HG02870 (cell line): ENCODE measurements at regions not wholly inside any gene's neighbourhood (a gene's known extent, or its start where the extent isn't known, plus 50 kb on each side); places are given as distances from the start of the nearest gene placed in this dataset.

ENCODE experiments used
- ATAC-seq: cut with Tn5 transposase; IDR thresholded peaks from one replicate; pipeline ENCODE4 v1.9.1; 2021; ENCODE audit warnings: mild to moderate bottlenecking, moderate library complexity; ENCODE audit not compliant: unreplicated experiment

GRCh38 chr6:62345446-62345845 lies 59.4 kb upstream of the KHDRBS2 start:
- ATAC-seq, result no peak

- ATAC-seq, result no peak
Observed at GRCh38 chr6:62344850-62345249, 58.8 kb upstream of the KHDRBS2 start.

- no peak for ATAC-seq
Observed at GRCh38 chr6:62338477-62338876, 52.5 kb upstream of the KHDRBS2 start.
